ENCODE measurements at regions not wholly inside any gene's neighbourhood (a gene's known extent, or its start where the extent isn't known, plus 50 kb on each side); places are given as distances from the start of the nearest gene placed in this dataset.

- no peak overlapping the region for H3K4me3 ChIP-seq
- whole genome bisulfite sequencing (ENCODE audit: insufficient coverage, insufficient replicate concordance, low lambda C conversion rate, missing lambda C conversion rate) = 16% methylated on average over 4 of the region's 4 CpGs
- H4K20me1 ChIP-seq (ENCODE audit: control insufficient read depth, insufficient read depth) = no peaks in the 10 kb centered on the region
- in situ Hi-C loops (cut with MboI) = no loop called here
- H3K27ac ChIP-seq (ENCODE audit: control insufficient read depth, insufficient read depth) = no peak overlapping the region
- FAIRE-seq (no peak), ATAC-seq (no peak), DNase-seq (ENCODE audit: low read depth, low spot score) (no peak)
- no peaks in the 10 kb centered on the region for H3K36me3 ChIP-seq (ENCODE audit: control insufficient read depth in 2 of 2, insufficient read depth in 2 of 2, low read length in 1 of 2)
- H3K79me2 ChIP-seq (ENCODE audit: control insufficient read depth, insufficient read depth, low read length) = no peaks in the 10 kb centered on the region
- BruUV-seq (replicated peaks) = no TSS peak
- TF ChIP-seq NFYB (IDR thresholded peaks at IDR 0.05; ENCODE audit: insufficient read depth, low read depth, low read length) (no peak), BMI1 (IDR thresholded peaks at IDR 0.05; ENCODE audit: borderline replicate concordance) (no peak), ZBTB11 (CRISPR knock-in tag; IDR thresholded peaks at IDR 0.05) (no peak), YBX1 (IDR thresholded peaks at IDR 0.05) (no peak), ZNF24 (IDR thresholded peaks at IDR 0.05) (no peak), E2F4 (IDR thresholded peaks at IDR 0.05; ENCODE audit: low read depth, low read length) (no peak), TARDBP (IDR thresholded peaks at IDR 0.05; ENCODE audit: borderline replicate concordance) (no peak), SREBF2 (IDR thresholded peaks at IDR 0.05; ENCODE audit: low read length) (no peak), IKZF2 (IDR thresholded peaks at IDR 0.05) (no peak), USF1 (IDR thresholded peaks at IDR 0.05; ENCODE audit: borderline replicate concordance, extremely low read length, insufficient read depth, low read depth, low read length) (no peak), FOS (IDR thresholded peaks at IDR 0.05; ENCODE audit: borderline replicate concordance, extremely low read depth, insufficient read length) (no peak)
- intact Hi-C loops (cut with micrococcal nuclease; ENCODE audit: unreplicated experiment) = no loop called here
- ChIA-PET SMC1A (ENCODE audit: uncharacterized antibody, unreplicated experiment) (no interaction called here), RAD21 (ENCODE audit: unreplicated experiment) (no interaction called here), CTCF (no interaction called here), POLR2A (no interaction called here)
- no peak overlapping the region for H3K4me2 ChIP-seq (ENCODE audit: control insufficient read depth, insufficient read depth)
- H2AFZ ChIP-seq (ENCODE audit: control insufficient read depth, low read depth, low read length) = no peak overlapping the region
- no peaks in the 10 kb centered on the region for H3K9me3 ChIP-seq (replicated peaks; ENCODE audit: control insufficient read depth, insufficient read depth, low read length)
- no peaks in the 10 kb centered on the region for H3K4me1 ChIP-seq (ENCODE audit: control insufficient read depth, insufficient read depth, low read length)
- no peak overlapping the region for H3K9ac ChIP-seq (ENCODE audit: control insufficient read depth, insufficient read depth, low read length)
- no peaks in the 10 kb centered on the region for H3K27me3 ChIP-seq (replicated peaks in 1 of 2; ENCODE audit: control insufficient read depth in 2 of 2, insufficient read depth in 2 of 2, low read length in 1 of 2)
These were observed 233.3 kb upstream of the GRAMD2B start for GRCh38 chr5:126189862-126190261.

Data from GM12878 (cell line).